K562 (cell line): ENCODE measurements at regions not wholly inside any gene's neighbourhood (a gene's known extent, or its start where the extent isn't known, plus 50 kb on each side); places are given as distances from the start of the nearest gene placed in this dataset.

Experiments
- CSDE1 ChIP-seq, 2 experiments: fragments of 450-650 bp; IDR thresholded peaks; 2 replicates each; pipeline ENCODE4 v1.6.1; 2016; ENCODE audit warnings: mild to moderate bottlenecking in 1 of 2
- ELF1 ChIP-seq: fragments of 200-800 bp; sonication (Bioruptor generic); IDR thresholded peaks from 2 replicates; pipeline ENCODE4 v1.6.1; 2016; ENCODE audit warnings: missing genetic modification characterization, missing compliant biosample characterization
- HMBOX1 ChIP-seq: sonication (generic); IDR thresholded peaks from 2 replicates; pipeline ENCODE4 v1.6.1; 2016
- HNRNPL ChIP-seq: fragments of 200-400 bp; formaldehyde crosslinking; IDR thresholded peaks from 2 replicates; pipeline ENCODE4 v1.6.1; 2017; ENCODE audit warnings: low read depth, mild to moderate bottlenecking, low read length
- MNT ChIP-seq, 2 experiments: fragments of 450-650 bp; conservative IDR thresholded peaks; 2 replicates each; pipeline ENCODE4 v1.6.1; 2017; ENCODE audit warnings: mild to moderate bottlenecking in 2 of 2, moderate library complexity in 2 of 2
- NR4A1 ChIP-seq, 2 experiments: fragments of 250-450 bp in 1 of 2; fragments of 450-650 bp in 1 of 2; sonication (Bioruptor Pico) in 1 of 2; IDR thresholded peaks; 2 replicates each; pipeline versions ENCODE4 v1.4.0 to v1.6.1; 2016 to 2020; ENCODE audit warnings: mild to moderate bottlenecking in 2 of 2, missing compliant biosample characterization in 1 of 2, missing genetic modification characterization in 1 of 2, moderate library complexity in 1 of 2
- SMAD3 ChIP-seq: fragments of 450-650 bp; formaldehyde crosslinking; conservative IDR thresholded peaks from 2 replicates; pipeline ENCODE4 v1.4.0; 2020; ENCODE audit warnings: mild to moderate bottlenecking
- ZBTB34 ChIP-seq: fragments of 250-450 bp; sonication (Bioruptor Pico); IDR thresholded peaks from 2 replicates; pipeline ENCODE4 v1.8.0; 2021; ENCODE audit warnings: mild to moderate bottlenecking, moderate library complexity
- ZNF311 ChIP-seq: fragments of 250-450 bp; sonication (Bioruptor Pico); IDR thresholded peaks from 2 replicates; pipeline ENCODE4 v1.4.0; 2020; ENCODE audit warnings: mild to moderate bottlenecking, moderate library complexity
- TF ChIP-seq, protein P1 (sequence below): IDR thresholded peaks from 2 replicates; pipeline ENCODE4 v1.6.1; 2011; ENCODE audit warnings: borderline replicate concordance, low read depth, mild to moderate bottlenecking, moderate library complexity, low read length; ENCODE audit not compliant: insufficient read depth, poor library complexity, severe bottlenecking

DNA sequence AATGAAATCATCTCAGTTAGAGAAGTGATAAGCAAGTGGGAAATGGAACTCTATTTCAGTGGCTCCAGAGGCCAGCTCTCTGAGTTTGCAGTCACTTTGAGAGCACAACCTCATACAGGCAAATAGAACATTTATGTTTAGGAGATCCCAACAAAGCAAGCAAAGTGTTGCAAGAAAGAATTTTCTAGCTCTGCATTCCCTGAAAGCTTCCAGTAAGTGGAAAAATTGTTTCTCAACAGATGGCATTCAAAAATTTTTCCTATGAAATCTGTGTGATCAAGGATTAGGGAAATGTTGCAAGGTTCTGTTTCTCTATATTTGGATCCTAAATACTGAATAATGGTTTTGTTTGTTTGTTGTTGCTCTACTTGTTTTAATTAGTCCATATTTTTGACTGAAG lies 764.2 kb upstream of the ZNF608 start (continued):
- TF ChIP-seq, protein P1, sequence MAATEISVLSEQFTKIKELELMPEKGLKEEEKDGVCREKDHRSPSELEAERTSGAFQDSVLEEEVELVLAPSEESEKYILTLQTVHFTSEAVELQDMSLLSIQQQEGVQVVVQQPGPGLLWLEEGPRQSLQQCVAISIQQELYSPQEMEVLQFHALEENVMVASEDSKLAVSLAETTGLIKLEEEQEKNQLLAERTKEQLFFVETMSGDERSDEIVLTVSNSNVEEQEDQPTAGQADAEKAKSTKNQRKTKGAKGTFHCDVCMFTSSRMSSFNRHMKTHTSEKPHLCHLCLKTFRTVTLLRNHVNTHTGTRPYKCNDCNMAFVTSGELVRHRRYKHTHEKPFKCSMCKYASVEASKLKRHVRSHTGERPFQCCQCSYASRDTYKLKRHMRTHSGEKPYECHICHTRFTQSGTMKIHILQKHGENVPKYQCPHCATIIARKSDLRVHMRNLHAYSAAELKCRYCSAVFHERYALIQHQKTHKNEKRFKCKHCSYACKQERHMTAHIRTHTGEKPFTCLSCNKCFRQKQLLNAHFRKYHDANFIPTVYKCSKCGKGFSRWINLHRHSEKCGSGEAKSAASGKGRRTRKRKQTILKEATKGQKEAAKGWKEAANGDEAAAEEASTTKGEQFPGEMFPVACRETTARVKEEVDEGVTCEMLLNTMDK = no peak
- TF ChIP-seq MNT (conservative IDR thresholded peaks at IDR 0.05) = no peak
- no peak for TF ChIP-seq HNRNPL
- TF ChIP-seq CSDE1 (IDR thresholded peaks at IDR 0.05) = no peak
- no peak for TF ChIP-seq ZNF311 (CRISPR knock-in tag)
- TF ChIP-seq HMBOX1 = no peak
- TF ChIP-seq SMAD3 (CRISPR knock-in tag) = no peak
- TF ChIP-seq NR4A1 (CRISPR knock-in tag; IDR thresholded peaks at IDR 0.05) = no peak
- TF ChIP-seq NR4A1 (tag; IDR thresholded peaks at IDR 0.05) = no peak
- TF ChIP-seq ELF1 = no peak
- no peak for TF ChIP-seq ZBTB34
